C4-2B (cell line): ENCODE measurements at regions not wholly inside any gene's neighbourhood (a gene's known extent, or its start where the extent isn't known, plus 50 kb on each side); places are given as distances from the start of the nearest gene placed in this dataset.

Experiments used
- CTCF ChIP-seq: fragments of 450-650 bp; conservative IDR thresholded peaks from 2 replicates; pipeline ENCODE4 v1.5.1; 2017; ENCODE audit warnings: mild to moderate bottlenecking
- ZFX ChIP-seq: fragments of 450-650 bp; IDR thresholded peaks from 2 replicates; pipeline ENCODE4 v1.6.1; 2017

DNA sequence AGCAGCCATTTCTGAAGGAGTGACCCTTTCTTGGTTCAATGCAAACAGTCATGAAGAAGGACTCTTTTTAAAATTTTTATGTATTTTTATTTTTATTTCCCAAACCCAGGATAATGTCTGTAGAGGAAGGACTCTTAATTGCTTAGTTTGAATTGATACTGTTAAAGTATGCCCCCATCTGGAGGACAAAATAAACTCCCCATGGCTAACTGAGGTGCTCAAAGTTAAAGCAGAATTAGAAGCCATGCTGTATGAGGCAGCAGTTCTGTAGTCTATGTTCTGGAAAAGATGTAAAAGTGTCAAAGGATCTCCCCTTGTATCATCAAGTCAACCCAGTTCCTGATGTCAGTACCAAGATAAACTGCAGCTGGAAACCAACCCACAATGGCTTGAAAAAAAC is 617.9 kb upstream of the GRM3 start:
- TF ChIP-seq CTCF (no peak), ZFX (no peak)
